Neural cell (in vitro differentiated cells): ENCODE measurements at regions not wholly inside any gene's neighbourhood (a gene's known extent, or its start where the extent isn't known, plus 50 kb on each side); places are given as distances from the start of the nearest gene placed in this dataset.

Experiments
- H2AFZ ChIP-seq: fragments of 200-600, 300-800 bp; sonication (generic), shearing (Covaris generic); 2 replicates; pipeline ENCODE4 v1.6.0; 2014; ENCODE audit warnings: low read depth, mild to moderate bottlenecking, antibody characterized with exemption, low read length, moderate library complexity
- H3F3A ChIP-seq: fragments of 200-600 bp; shearing (Covaris generic); 2 replicates; pipeline ENCODE4 v1.6.1; 2016; ENCODE audit warnings: mild to moderate bottlenecking, moderate library complexity, mixed read lengths, antibody characterized with exemption, low read length; ENCODE audit not compliant: insufficient read depth, poor library complexity, severe bottlenecking
- H3K27ac ChIP-seq: fragments of 200-600, 300-800 bp; sonication (generic), shearing (Covaris generic); 2 replicates; pipeline ENCODE4 v1.5.1; 2014; ENCODE audit warnings: mild to moderate bottlenecking, low read length, moderate library complexity
- H3K27me3 ChIP-seq: fragments of 300-800, 200-600 bp; sonication (generic), shearing (Covaris generic); 2 replicates; pipeline ENCODE4 v1.6.0; 2014; ENCODE audit warnings: mild to moderate bottlenecking, low read depth, low read length, moderate library complexity; ENCODE audit not compliant: insufficient read depth
- H3K36me3 ChIP-seq: fragments of 300-800, 200-600 bp; sonication (generic), shearing (Covaris generic); 2 replicates; pipeline ENCODE4 v1.5.1; 2014; ENCODE audit warnings: mild to moderate bottlenecking, antibody characterized with exemption, low read length, moderate library complexity; ENCODE audit not compliant: insufficient read depth
- H3K4me2 ChIP-seq: fragments of 300-800, 200-600 bp; sonication (generic), shearing (Covaris generic); 2 replicates; pipeline ENCODE4 v1.6.0; 2014; ENCODE audit warnings: mild to moderate bottlenecking, low read length
- H3K4me3 ChIP-seq: fragments of 300-800, 200-600 bp; sonication (generic), shearing (Covaris generic); 2 replicates; pipeline ENCODE4 v1.5.1; 2014; ENCODE audit warnings: mild to moderate bottlenecking, low read length, moderate library complexity
- H3K79me2 ChIP-seq: fragments of 200-600 bp; shearing (Covaris generic); replicated peaks from 2 replicates; pipeline ENCODE4 v1.6.0; 2014; ENCODE audit warnings: mild to moderate bottlenecking, low read length, moderate library complexity; ENCODE audit not compliant: insufficient read depth
- H3K9ac ChIP-seq: fragments of 300-800, 200-600 bp; sonication (generic), shearing (Covaris generic); 2 replicates; pipeline ENCODE4 v1.6.1; 2016; ENCODE audit warnings: mild to moderate bottlenecking, low read length, mixed read lengths
- H3K9me2 ChIP-seq: fragments of 200-600 bp; shearing (Covaris generic); 2 replicates; pipeline ENCODE4 v1.6.1; 2016; ENCODE audit warnings: mild to moderate bottlenecking, low read length, mixed read lengths; ENCODE audit not compliant: insufficient read depth
- H3K9me3 ChIP-seq: fragments of 200-600, 300-800 bp; sonication (generic), shearing (Covaris generic); 2 replicates; pipeline ENCODE4 v1.6.1; 2016; ENCODE audit warnings: mild to moderate bottlenecking, mixed run types, low read length, moderate library complexity, mixed read lengths
- H4K20me1 ChIP-seq: fragments of 200-600 bp; shearing (Covaris generic); 2 replicates; pipeline ENCODE4 v1.6.1; 2016; ENCODE audit warnings: mild to moderate bottlenecking, mixed run types; ENCODE audit not compliant: insufficient read depth
- EP300 ChIP-seq: fragments of 450-650 bp; conservative IDR thresholded peaks from 2 replicates; pipeline ENCODE4 v1.6.1; 2014; ENCODE audit warnings: antibody characterized with exemption, mild to moderate bottlenecking, moderate library complexity; ENCODE audit not compliant: poor library complexity, severe bottlenecking
- EZH2 ChIP-seq: fragments of 200-600, 300-800 bp; shearing (Covaris generic), sonication (generic); IDR thresholded peaks from 2 replicates; pipeline ENCODE4 v1.6.1; 2014; ENCODE audit warnings: antibody characterized with exemption, low read length, borderline replicate concordance, mild to moderate bottlenecking; ENCODE audit not compliant: insufficient read depth, poor library complexity, severe bottlenecking
- MXI1 ChIP-seq: fragments of 450-650 bp; conservative IDR thresholded peaks from 2 replicates; pipeline ENCODE4 v1.6.1; 2014; ENCODE audit warnings: antibody characterized with exemption, mild to moderate bottlenecking; ENCODE audit not compliant: poor library complexity, severe bottlenecking
- POLR2AphosphoS5 ChIP-seq: IDR thresholded peaks from 2 replicates; pipeline ENCODE4 v1.6.1; 2012
- RAD21 ChIP-seq: fragments of 450-650 bp; conservative IDR thresholded peaks from 2 replicates; pipeline ENCODE4 v1.6.1; 2014; ENCODE audit warnings: antibody characterized with exemption, mild to moderate bottlenecking, moderate library complexity
- SMC3 ChIP-seq: fragments of 450-650 bp; conservative IDR thresholded peaks from 2 replicates; pipeline ENCODE4 v1.6.1; 2014; ENCODE audit warnings: antibody characterized with exemption, mild to moderate bottlenecking, moderate library complexity; ENCODE audit not compliant: poor library complexity
- TAF1 ChIP-seq: IDR thresholded peaks from 2 replicates; pipeline ENCODE4 v1.6.1; 2012; ENCODE audit warnings: low read depth
- TF ChIP-seq, protein P1 (sequence below): IDR thresholded peaks from 2 replicates; pipeline ENCODE4 v1.6.1; 2012; ENCODE audit warnings: borderline replicate concordance
- TF ChIP-seq, protein P2 (sequence below): fragments of 450-650 bp; IDR thresholded peaks from 2 replicates; pipeline ENCODE4 v1.5.1; 2014; ENCODE audit warnings: antibody characterized with exemption, mild to moderate bottlenecking, moderate library complexity; ENCODE audit not compliant: poor library complexity, severe bottlenecking

DNA sequence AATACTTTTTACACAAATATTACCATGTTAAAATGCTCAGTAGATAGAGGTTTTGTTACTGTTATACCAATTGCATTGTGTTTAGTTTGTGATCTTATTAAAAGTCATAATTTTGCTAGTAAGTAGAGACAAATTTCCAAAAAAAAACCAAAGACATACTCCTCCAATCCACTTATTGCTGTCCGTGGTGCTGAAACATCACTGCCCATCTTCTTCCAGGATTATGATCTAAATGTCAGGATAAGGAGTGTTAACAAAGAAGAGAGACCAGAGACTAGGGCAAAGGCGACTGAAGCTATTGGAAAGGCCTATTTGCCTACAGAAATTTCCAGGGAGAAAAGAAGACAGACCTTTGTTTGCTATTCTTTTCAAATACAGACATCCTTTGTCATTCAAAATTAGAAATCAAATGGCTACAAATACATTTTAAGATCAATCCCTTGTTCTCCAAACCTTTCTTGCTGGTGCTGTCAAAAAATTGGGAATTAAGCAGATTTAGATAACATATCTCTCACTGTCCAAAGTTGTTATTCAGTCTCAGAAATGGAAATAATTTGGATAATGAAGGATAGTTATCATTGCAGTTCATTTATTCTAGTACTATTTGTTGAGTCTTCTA, 199.7 kb downstream of the C11orf91 start:
- H3K9me3 ChIP-seq = no peaks in the 10 kb centered on the region
- TF ChIP-seq TAF1 = no peak
- TF ChIP-seq, protein P1, sequence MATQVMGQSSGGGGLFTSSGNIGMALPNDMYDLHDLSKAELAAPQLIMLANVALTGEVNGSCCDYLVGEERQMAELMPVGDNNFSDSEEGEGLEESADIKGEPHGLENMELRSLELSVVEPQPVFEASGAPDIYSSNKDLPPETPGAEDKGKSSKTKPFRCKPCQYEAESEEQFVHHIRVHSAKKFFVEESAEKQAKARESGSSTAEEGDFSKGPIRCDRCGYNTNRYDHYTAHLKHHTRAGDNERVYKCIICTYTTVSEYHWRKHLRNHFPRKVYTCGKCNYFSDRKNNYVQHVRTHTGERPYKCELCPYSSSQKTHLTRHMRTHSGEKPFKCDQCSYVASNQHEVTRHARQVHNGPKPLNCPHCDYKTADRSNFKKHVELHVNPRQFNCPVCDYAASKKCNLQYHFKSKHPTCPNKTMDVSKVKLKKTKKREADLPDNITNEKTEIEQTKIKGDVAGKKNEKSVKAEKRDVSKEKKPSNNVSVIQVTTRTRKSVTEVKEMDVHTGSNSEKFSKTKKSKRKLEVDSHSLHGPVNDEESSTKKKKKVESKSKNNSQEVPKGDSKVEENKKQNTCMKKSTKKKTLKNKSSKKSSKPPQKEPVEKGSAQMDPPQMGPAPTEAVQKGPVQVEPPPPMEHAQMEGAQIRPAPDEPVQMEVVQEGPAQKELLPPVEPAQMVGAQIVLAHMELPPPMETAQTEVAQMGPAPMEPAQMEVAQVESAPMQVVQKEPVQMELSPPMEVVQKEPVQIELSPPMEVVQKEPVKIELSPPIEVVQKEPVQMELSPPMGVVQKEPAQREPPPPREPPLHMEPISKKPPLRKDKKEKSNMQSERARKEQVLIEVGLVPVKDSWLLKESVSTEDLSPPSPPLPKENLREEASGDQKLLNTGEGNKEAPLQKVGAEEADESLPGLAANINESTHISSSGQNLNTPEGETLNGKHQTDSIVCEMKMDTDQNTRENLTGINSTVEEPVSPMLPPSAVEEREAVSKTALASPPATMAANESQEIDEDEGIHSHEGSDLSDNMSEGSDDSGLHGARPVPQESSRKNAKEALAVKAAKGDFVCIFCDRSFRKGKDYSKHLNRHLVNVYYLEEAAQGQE = peak; percentile 31
- no peak for TF ChIP-seq RAD21
- TF ChIP-seq MXI1 = no peak
- H3K9ac ChIP-seq = no peak overlapping the region
- no peak overlapping the region for H3K27ac ChIP-seq
- H3K79me2 ChIP-seq = no peaks in the 10 kb centered on the region
- no peaks in the 10 kb centered on the region for H3F3A ChIP-seq
- H3K4me2 ChIP-seq = no peak overlapping the region
- no peaks in the 10 kb centered on the region for H3K27me3 ChIP-seq
- H2AFZ ChIP-seq = no peak overlapping the region
- H4K20me1 ChIP-seq = no peaks in the 10 kb centered on the region
- no peaks in the 10 kb centered on the region for H3K9me2 ChIP-seq
- no peak overlapping the region for H3K4me3 ChIP-seq
- H3K36me3 ChIP-seq = no peaks in the 10 kb centered on the region

DNA sequence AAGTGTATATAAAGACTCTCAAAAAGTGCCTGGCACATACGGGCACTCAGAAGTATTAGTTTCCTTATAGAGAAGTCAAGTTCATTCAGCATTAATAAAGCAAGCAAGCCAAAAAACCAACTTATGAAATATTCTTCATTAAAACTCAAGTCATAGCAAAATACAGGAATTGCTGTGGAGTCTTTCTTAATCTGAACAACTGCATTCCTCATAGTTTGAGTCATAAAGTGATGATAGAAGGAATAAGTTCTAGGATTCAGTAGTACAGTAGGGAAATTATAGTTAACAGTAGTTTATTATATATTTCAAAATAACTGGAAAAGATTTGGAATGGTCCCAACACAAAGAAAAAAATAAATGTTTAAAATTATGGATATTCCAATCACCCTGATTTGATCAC, 200.3 kb downstream of the C11orf91 start:
- no peaks in the 10 kb centered on the region for H4K20me1 ChIP-seq
- H3K27me3 ChIP-seq = no peaks in the 10 kb centered on the region
- TF ChIP-seq TAF1 (no peak), SMC3 (no peak), MXI1 (no peak), EP300 (no peak), EZH2 (no peak), POLR2AphosphoS5 (no peak), RAD21 (no peak)
- TF ChIP-seq, protein P1 = no peak
- TF ChIP-seq, protein P2, sequence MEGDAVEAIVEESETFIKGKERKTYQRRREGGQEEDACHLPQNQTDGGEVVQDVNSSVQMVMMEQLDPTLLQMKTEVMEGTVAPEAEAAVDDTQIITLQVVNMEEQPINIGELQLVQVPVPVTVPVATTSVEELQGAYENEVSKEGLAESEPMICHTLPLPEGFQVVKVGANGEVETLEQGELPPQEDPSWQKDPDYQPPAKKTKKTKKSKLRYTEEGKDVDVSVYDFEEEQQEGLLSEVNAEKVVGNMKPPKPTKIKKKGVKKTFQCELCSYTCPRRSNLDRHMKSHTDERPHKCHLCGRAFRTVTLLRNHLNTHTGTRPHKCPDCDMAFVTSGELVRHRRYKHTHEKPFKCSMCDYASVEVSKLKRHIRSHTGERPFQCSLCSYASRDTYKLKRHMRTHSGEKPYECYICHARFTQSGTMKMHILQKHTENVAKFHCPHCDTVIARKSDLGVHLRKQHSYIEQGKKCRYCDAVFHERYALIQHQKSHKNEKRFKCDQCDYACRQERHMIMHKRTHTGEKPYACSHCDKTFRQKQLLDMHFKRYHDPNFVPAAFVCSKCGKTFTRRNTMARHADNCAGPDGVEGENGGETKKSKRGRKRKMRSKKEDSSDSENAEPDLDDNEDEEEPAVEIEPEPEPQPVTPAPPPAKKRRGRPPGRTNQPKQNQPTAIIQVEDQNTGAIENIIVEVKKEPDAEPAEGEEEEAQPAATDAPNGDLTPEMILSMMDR = no peak
- H3K36me3 ChIP-seq = no peaks in the 10 kb centered on the region
- no peak overlapping the region for H2AFZ ChIP-seq
- no peaks in the 10 kb centered on the region for H3F3A ChIP-seq
- H3K4me3 ChIP-seq = no peak overlapping the region
- H3K4me2 ChIP-seq = no peak overlapping the region
- no peak overlapping the region for H3K9ac ChIP-seq
- H3K9me3 ChIP-seq = no peaks in the 10 kb centered on the region
- no peak overlapping the region for H3K27ac ChIP-seq
- no peaks in the 10 kb centered on the region for H3K9me2 ChIP-seq
- H3K79me2 ChIP-seq = no peaks in the 10 kb centered on the region
